ENCODE measurements at regions not wholly inside any gene's neighbourhood (a gene's known extent, or its start where the extent isn't known, plus 50 kb on each side); places are given as distances from the start of the nearest gene placed in this dataset.

DNA sequence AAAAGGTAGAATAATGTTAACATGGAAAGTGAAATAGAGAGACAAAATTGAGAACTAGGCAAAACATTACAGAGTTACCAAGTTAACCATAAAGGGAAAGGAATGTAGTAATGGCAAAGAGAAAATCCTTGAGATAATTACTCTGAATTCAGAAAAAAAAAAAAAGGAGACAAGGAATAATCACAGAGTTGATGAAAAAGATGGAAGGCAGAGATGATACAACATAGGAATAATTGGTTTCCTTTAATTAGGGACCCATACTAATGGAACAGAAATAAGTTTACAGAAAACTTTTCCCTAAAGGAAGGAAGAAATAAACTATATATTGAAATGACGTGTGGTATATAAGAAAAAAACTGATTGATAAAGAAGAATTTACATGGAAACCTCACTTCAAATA is 254.1 kb upstream of the FBXL7 start:
- Histone ChIP-seq H3K4me1 (no peaks in the 10 kb centered on the region), H3K27ac (no peak overlapping the region), H3K4me3 (no peak overlapping the region), H3K9me3 (peaks cover 0 to 26% of the 10 kb centered on the region in 2 donors), H3K36me3 (no peaks in the 10 kb centered on the region), H3K27me3 (no peaks in the 10 kb centered on the region)
- no peak for DNase-seq (ENCODE audit: low spot score)
- no peak for TF ChIP-seq CTCF (IDR thresholded peaks at IDR 0.05)

DNA sequence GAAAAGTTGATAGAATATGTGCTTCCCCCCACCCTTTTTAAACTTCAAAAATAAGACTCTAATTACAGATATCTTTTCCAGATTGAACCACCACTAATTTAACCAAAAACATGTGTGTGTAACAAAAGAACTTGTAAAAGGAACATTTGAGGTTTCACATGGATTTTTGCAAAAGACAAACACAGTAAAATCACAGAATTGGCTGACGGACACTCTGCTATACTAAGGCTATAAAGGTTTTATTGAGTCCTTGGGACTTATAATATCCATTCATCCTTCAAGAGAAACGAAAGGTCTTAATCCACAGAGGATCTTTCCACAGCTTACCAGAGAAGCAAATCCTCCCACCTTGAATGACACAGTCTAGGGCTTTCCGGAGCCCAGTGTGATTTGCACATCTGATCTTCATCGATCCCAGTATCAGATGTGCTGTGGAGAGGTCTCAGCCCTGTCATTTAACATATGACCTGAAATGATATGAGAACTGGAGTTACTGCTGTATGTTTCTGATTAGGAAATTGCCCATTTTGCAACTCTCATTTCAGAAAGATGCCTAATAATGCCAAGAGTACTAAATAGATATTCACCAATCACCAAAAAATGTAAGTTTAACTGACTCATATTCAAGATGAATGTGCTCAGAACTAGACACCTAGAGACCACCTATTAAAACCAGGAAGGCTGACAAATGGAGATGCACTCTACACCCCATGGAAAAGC is 256.5 kb upstream of the FBXL7 start:
- no peaks in the 10 kb centered on the region for H3K27me3 ChIP-seq
- no peaks in the 10 kb centered on the region for H3K36me3 ChIP-seq
- no peak for DNase-seq (ENCODE audit: low spot score)
- TF ChIP-seq CTCF (IDR thresholded peaks at IDR 0.05), result no peak
- H3K4me3 ChIP-seq, result no peak overlapping the region
- H3K9me3 ChIP-seq, result peaks cover 0 to 26% of the 10 kb centered on the region in 2 donors
- no peaks in the 10 kb centered on the region for H3K4me1 ChIP-seq
- no peak overlapping the region for H3K27ac ChIP-seq

- H3K27ac ChIP-seq, result no peak overlapping the region
- no peaks in the 10 kb centered on the region for H3K4me1 ChIP-seq
- H3K36me3 ChIP-seq, result no peaks in the 10 kb centered on the region
- no peaks in the 10 kb centered on the region for H3K27me3 ChIP-seq
- DNase-seq (ENCODE audit: low spot score), result no peak
- H3K4me3 ChIP-seq, result no peak overlapping the region
- TF ChIP-seq CTCF (IDR thresholded peaks at IDR 0.05), result no peak
- H3K9me3 ChIP-seq, result peaks cover 0 to 16% of the 10 kb centered on the region in 2 donors
Measured at GRCh38 chr5:15241216-15241821, 258.7 kb upstream of the FBXL7 start.

DNA sequence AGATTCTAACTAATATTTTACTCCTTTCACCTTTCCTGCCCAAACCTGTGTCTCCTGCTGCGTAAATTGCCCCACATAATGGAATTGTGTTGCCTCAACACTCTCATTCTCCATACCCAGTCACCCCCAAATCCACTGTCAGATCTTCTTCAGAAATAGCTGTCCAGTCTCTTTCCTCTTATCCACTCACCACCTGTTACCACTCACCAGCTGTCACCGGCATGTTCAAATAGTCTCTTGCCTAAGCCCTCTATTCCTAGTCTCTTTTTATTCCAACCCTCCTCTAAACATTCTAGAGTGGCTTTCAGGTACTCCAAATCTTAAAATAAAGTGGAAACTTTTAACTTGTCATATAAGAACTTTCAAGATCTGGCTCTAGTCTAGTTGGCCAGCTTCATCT is 262.0 kb upstream of the FBXL7 start:
- no peak for TF ChIP-seq CTCF (IDR thresholded peaks at IDR 0.05)
- no peaks in the 10 kb centered on the region for H3K36me3 ChIP-seq

GRCh38 chr5:15236911-15237508 is 263.0 kb upstream of the FBXL7 start:
- Histone ChIP-seq H3K27me3 (no peaks in the 10 kb centered on the region), H3K4me3 (peak overlapping the region in 1 of 2 donors; percentile 30), H3K36me3 (no peaks in the 10 kb centered on the region), H3K9me3 (no peaks in the 10 kb centered on the region), H3K4me1 (no peaks in the 10 kb centered on the region), H3K27ac (no peak overlapping the region)
- no peak for DNase-seq (ENCODE audit: low spot score)
- TF ChIP-seq CTCF (IDR thresholded peaks at IDR 0.05), result no peak

More for the DNA sequence above, 262.0 kb upstream of the FBXL7 start:
- no peak for DNase-seq (ENCODE audit: low spot score)
- Histone ChIP-seq H3K4me3 (no peak overlapping the region), H3K9me3 (no peaks in the 10 kb centered on the region), H3K27me3 (no peaks in the 10 kb centered on the region), H3K4me1 (no peaks in the 10 kb centered on the region), H3K27ac (no peak overlapping the region)

Measured in right atrium auricular region (tissue), 2 donors.